Non-pigmented ciliary epithelial cell (primary cell): ENCODE measurements at regions not wholly inside any gene's neighbourhood (a gene's known extent, or its start where the extent isn't known, plus 50 kb on each side); places are given as distances from the start of the nearest gene placed in this dataset.

Experiments
- DNase-seq: peaks from one replicate; pipeline ENCODE4 v3.0.0-alpha.2; 2010; ENCODE audit warnings: low read depth

DNA sequence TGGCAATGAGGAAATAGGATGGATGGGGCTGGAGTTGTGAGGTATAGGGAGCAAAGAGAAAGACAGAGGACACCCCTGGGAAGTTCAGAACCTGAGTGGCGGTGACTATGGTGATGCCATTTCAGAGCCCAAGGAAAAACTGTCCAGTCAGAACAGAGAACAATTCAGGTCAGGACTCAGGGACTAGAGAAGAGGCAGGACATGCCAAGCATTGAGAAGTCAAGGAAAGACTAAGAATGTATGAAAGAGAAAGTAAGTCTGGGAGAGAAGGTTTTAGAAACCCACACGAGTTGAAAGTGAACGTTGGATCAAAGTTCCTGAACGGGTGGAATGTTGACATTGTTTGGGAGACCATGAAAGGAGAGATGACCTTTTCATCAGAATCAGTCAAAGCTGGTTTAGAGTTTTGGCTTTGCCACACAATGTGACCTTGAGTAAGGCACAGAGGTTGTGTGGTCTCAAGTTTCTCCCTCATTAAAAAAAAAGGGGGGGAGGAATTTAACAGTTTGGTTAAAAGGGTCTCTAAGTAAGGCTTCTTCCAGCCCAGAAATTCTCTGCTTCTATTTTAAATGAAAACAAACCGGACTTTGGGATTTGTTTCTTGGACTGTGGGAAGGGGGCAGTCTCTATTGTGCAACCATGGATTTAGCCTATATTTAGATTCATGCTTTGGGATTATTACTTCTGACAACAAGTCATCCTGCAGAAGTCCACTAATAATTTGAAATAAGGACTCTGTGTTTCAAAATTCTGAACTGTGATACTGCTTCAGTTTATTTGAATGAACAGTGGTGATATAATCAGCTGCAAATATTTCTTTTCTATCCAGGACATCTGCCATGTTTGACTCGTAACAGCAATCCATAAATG is 315.9 kb upstream of the TBL1XR1 start:
- DNase-seq, result no peak

DNA sequence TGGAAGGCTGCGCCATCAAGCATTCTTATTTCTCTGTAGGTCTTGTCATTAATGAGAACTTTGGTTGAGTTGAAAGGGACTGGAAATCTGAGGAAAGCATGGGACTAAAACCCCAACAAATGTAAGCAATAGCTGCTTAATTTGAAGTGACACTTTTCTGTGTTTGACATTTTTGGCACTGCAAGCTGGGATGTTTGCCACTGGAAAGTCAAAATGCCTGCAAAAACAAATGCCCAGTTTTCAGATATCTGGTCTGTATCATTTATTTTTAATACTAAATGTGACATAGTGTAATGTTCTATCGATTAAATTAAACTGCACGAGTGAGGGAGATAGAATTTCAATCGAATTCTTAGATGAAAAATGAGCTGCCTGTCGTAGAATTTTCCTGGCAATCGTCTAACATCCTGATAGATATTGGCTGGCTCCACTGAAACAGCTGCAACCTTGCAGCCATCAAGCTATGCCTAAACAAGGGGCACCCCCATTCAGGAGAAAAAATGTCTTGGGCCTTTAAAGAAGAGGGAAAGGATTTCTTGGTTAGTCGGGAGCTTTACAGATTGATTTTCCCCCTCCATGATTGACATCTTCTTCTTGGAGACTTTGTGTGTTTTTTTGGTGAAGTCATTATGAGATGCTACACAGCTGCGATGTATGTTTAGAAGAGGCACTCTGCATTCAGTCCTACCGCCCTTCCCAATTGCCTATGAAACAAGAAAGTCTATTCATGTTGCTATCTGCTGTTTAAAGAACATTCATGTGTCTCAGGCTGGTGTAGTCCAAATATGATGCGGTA is 316.7 kb upstream of the TBL1XR1 start:
- no peak for DNase-seq

GRCh38 chr3:177514611-177515499 is 317.6 kb upstream of the TBL1XR1 start:
- no peak for DNase-seq

DNA sequence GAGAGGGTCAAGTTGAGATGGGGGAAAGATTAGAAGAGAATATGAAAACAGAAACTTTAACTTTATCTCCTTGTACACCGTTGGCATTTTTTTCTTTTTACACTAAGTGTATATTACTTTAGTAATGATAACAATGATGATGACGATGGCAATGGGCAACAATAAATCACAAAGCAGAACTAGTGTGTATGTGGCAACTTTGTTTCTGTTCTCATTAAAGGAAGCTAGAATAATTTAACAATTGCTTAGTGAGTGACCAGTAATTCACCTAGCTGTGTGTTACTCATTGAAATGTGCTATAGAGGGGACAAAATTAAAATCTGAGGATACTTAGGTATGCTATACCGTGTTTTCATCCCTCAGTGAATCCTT is 318.5 kb upstream of the TBL1XR1 start:
- no peak for DNase-seq

GRCh38 chr3:177516158-177517011 is 319.1 kb upstream of the TBL1XR1 start:
- peak; percentile 97 for DNase-seq

DNA sequence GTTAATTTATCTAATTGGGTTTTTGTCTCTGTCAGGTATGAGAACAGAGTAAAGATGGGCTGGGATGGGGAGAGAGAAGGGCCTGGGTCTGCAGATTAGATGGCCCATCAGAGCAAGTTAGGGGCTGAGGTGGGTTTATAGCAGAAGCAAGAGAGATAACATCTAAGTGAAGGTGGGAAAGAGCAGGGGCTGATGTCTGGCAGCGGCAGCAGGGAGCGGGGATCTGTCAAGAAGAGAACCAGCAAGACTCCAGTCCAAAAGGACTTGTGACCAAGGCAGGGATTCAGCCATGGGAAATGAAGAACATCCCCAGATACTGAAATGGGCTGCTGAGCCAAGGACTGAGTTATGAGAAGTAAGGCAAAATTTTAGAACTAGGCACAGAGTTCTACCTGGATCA is 320.6 kb upstream of the TBL1XR1 start:
- DNase-seq, result no peak

DNA sequence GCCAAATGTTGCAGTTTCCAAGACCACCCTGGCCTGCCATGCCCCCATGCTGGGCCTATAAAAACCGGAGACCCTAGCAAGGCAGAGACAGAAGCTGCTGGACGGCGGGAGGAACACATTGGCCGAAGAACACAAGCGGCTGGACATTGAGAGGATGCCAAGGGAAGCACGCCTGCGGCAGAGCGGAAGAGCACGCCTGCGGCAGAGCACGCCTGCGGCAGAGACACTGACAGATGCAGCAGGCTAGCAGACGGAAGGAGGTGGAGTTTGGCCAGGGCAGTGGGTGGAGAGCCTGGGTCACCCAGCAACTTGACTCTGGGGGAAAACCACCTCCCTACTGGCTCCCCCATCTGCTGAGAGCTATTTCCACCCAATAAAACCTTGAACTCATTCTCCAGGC is 322.3 kb upstream of the TBL1XR1 start:
- DNase-seq, result no peak

DNA sequence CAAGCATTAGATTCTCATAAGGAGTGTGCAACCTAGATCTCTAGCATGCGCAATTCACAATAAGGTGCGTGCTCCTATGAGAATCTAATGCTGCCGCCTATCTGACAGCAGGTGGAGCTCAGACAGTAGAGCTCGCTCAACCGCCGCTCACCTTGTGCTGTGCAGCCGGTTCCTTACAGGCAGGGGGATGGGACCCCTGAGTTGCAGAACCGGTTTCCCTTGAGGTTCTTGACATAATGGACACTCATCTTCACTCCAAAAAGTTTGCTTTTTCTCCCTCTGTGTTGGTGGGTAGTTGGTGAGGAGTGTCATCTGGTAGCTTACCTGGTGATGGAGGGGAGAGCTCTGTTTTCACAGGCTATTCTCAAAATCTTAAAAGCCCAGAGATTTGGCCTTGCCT is 324.0 kb upstream of the TBL1XR1 start:
- DNase-seq, result no peak

DNA sequence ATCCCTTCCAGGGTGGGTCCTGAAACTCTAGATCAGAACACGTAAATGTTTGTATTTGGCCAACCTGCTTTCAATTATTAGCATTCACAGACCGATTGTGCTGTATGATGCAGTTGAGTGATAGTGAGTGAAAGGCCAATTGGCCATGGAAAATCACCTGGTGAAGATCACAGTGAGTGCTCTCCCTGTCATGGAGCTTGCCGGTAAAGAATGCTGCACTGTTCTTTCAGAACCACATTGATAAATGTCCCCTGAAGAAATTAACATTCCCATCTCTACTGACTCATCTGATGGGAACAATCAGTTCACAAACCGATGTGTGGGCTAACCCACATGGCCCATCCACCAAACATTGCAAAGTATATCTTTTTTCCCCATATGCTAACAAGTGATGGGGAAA is 324.8 kb upstream of the TBL1XR1 start:
- no peak for DNase-seq

GRCh38 chr3:177523067-177523675 is 325.9 kb upstream of the TBL1XR1 start:
- no peak for DNase-seq

GRCh38 chr3:177523872-177524438 is 326.7 kb upstream of the TBL1XR1 start:
- DNase-seq, result no peak

GRCh38 chr3:177524742-177525141 is 327.5 kb upstream of the TBL1XR1 start:
- DNase-seq, result no peak

DNA sequence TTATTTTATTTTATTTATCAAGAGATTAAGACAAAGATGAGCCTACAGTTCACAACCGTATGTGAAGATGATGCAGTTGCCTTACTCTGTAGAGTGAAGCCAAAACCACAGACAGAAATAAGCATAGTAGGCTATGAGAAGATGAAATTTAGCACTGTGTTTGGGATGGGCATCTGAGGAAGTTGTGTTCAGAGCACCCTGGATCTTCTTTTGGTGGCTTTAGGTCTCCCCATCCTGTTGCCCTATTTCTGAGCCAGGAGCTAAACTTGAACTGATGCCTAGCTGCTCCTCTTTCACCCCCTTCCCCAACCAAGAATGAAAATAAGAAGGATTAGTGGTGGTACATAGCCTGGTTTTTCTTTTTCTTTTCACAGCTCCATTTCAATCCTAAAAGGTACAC is 328.1 kb upstream of the TBL1XR1 start:
- DNase-seq, result no peak

DNA sequence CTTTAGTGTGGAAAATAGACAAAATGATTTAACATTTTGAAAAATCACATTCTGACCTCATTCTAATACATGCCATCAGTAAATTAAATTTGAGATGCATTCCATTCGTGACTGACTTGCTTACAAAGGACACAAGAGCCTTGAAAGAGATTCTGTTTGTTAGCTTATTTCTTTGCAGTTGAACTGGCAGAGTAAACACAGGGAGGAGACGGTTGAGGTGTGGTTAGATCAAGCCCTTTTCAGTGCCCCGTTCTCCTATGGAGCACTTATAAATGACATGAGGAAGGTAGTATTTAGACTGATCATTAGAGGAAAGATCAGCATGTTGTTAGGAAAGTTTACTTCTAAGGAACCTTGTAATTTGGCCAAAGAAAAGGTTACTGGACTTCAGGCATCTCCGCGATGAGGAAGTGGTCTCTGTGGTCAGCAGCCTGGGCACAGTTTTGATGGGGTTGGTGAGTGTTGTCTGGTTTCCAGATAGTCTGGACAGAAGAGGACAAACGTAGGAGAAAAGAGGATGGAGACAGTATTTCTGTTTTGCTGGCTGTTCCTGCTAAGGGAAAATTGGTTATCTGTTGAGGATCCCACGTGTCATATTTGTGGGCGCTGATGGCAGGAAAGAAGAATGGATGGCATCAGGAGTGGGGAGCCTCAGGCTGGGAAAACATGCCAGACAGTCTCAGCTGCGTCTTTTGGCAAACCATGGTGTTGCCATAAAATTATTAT is 328.9 kb upstream of the TBL1XR1 start:
- DNase-seq, result no peak

GRCh38 chr3:177527182-177527581 is 329.9 kb upstream of the TBL1XR1 start:
- DNase-seq, result no peak

DNA sequence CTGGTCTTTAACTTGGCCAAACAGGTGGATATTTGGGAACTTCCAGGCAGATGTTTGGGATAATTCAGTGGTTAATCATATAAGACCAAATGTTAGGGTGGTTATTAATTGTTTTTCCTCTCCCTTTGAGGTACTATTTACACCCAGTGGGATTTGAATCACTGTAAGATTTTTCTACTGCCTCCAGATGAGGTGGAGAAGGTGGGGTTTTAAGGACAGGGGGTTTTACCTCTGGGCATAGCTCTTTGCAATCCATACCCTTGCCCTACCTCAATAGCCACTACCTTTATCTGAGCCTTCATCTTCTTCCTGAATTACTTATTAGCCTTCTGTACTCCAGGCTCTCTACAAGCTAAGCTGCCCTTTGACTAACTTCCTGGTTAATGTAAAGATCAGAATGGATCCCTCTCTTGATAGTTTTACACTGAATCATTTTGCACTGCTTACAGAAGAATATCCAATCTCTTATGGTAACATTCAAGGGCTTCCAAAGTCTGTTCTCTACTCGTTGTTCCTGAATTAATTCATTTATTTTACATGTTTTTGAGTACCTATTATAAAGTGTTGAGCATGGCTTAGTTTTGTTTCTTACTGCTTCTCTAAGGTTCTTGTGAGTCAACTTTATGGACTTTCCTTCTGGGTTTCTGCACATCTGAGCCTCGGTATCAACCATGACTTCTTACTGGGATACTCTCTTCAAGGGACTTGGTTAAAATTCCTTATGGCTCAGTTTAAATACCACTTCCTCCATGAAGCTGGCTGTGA is 331.2 kb upstream of the TBL1XR1 start:
- no peak for DNase-seq

GRCh38 chr3:177529071-177529550 is 331.8 kb upstream of the TBL1XR1 start:
- DNase-seq, result no peak

DNA sequence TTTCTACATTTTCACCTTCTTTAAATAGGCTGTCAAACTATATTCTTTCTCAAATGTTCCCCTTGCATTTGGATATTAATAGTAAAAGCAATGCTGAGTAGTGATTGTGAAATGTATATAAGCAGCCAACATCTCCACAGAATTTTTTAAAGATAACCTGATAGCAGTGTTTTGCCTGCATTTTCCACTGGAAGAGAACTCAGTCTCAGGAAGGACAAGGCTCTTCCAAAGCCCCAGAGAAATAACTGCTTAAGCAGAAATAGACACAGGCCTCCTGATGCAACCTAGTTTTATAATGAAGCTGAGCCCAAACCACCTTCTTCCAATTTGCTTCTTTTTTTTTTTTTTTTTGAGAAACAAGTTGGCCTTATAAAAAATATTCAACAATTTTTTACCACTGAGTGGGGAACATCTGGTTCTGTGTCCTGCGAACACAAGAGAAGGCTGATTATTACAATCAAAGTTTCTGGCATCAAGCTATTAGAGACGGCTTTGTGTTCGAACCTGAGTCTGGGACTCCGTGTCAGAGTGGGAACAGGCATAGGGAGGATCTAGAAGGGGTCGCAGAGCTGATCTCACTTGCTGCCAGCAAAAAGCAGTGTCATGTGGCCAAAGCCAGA is 332.5 kb upstream of the TBL1XR1 start:
- no peak for DNase-seq

- no peak for DNase-seq
Measured at GRCh38 chr3:177530908-177531307, 333.6 kb upstream of the TBL1XR1 start.
